ENCODE measurements at regions not wholly inside any gene's neighbourhood (a gene's known extent, or its start where the extent isn't known, plus 50 kb on each side); places are given as distances from the start of the nearest gene placed in this dataset.

DNA sequence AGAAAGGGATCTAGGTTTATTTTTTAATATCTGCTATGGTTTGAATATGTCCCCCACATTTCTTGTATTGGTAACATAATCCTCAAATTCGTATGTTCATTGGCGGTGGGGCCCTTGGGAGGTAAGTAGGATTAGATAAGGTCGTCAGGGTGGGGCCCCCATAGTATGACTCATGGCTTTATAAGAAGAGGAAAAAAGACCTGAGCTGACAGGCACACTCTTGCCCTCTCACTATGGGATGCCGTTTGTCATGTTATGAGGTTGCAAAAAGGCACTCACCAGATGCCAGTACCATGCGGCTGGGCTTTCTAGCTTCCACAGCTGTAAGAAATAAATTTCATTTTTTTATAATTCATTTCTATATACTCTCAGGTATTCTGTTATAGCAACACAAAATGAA is 67.3 kb upstream of the SGCD start:
- TF ChIP-seq MYC (IDR thresholded peaks at IDR 0.05; ENCODE audit: low read depth, low read length), result no peak
- TF ChIP-seq FOS (IDR thresholded peaks at IDR 0.05; ENCODE audit: borderline replicate concordance, insufficient read depth, low read length), result no peak
- TF ChIP-seq, protein P1, sequence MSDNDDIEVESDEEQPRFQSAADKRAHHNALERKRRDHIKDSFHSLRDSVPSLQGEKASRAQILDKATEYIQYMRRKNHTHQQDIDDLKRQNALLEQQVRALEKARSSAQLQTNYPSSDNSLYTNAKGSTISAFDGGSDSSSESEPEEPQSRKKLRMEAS (IDR thresholded peaks at IDR 0.05; ENCODE audit: insufficient read depth, insufficient read length), result no peak
- TF ChIP-seq POLR2AphosphoS5 (IDR thresholded peaks at IDR 0.05; ENCODE audit: insufficient read depth, low read depth, low read length), result no peak
- no peak for TF ChIP-seq CTCF (IDR thresholded peaks at IDR 0.05; ENCODE audit: extremely low read depth in 1 of 2, insufficient read depth in 1 of 2, low read depth in 1 of 2, low read length in 2 of 2)
- TF ChIP-seq GATA2 (IDR thresholded peaks at IDR 0.05; ENCODE audit: insufficient read depth, insufficient read length, low read depth, low read length), result no peak
- no peak for TF ChIP-seq JUN (IDR thresholded peaks at IDR 0.05; ENCODE audit: borderline replicate concordance, insufficient read depth, insufficient read length, low read depth)
- no peak for TF ChIP-seq EZH2 (IDR thresholded peaks at IDR 0.05; ENCODE audit: borderline replicate concordance, low read depth, low read length, severe bottlenecking)
- TF ChIP-seq POLR2A (IDR thresholded peaks at IDR 0.05; ENCODE audit: low read depth, low read length), result no peak
- no peak overlapping the region for H2AFZ ChIP-seq (ENCODE audit: low read depth, low read length)
- no peaks in the 10 kb centered on the region for H3K27me3 ChIP-seq (ENCODE audit: control insufficient read depth in 2 of 2, insufficient read depth in 2 of 2, low read length in 2 of 2)
- no peak overlapping the region for H3K9ac ChIP-seq (replicated peaks; ENCODE audit: extremely low read depth, insufficient read depth, low read length)
- no peaks in the 10 kb centered on the region for H3K9me3 ChIP-seq (replicated peaks; ENCODE audit: control insufficient read depth, insufficient read depth, low read length)
- dilution Hi-C loops (cut with MboI; ENCODE audit: extremely low pct_ligation_motif_present, low sequenced_read_pairs) (no loop called here), intact Hi-C loops (cut with micrococcal nuclease) (no loop called here)
- POLR2A ChIA-PET, result no interaction called here
- CTCF ChIA-PET, result no interaction called here
- DNase-seq (ENCODE audit: low read depth, low spot score) (no peak), FAIRE-seq (no peak)
- BruUV-seq (replicated peaks), result no TSS peak
- H3K36me3 ChIP-seq (ENCODE audit: control insufficient read depth in 2 of 2, extremely low read depth in 1 of 2, insufficient read depth in 2 of 2, low read length in 2 of 2), result no peaks in the 10 kb centered on the region
- no peak overlapping the region for H3K27ac ChIP-seq (ENCODE audit: insufficient read depth, low read depth, low read length)
- H3K4me2 ChIP-seq (ENCODE audit: insufficient read depth, low read length), result no peak overlapping the region
- no peaks in the 10 kb centered on the region for H3K79me2 ChIP-seq (ENCODE audit: control insufficient read depth, insufficient read depth, low read length)
- H4K20me1 ChIP-seq (replicated peaks; ENCODE audit: control insufficient read depth, extremely low read depth, insufficient read depth, low read length), result no peaks in the 10 kb centered on the region
- H3K9me1 ChIP-seq (replicated peaks; ENCODE audit: control insufficient read depth, extremely low read depth, insufficient read depth, low read length), result no peaks in the 10 kb centered on the region
- no peaks in the 10 kb centered on the region for H3K4me1 ChIP-seq (ENCODE audit: control insufficient read depth, extremely low read depth, insufficient read depth, low read length)
- H3K4me3 ChIP-seq (replicated peaks in 1 of 3; ENCODE audit: insufficient read depth in 1 of 3, low read depth in 1 of 3, low read length in 3 of 3), result no peak overlapping the region

All from endothelial cell of umbilical vein (primary cell).